ENCODE measurements at regions not wholly inside any gene's neighbourhood (a gene's known extent, or its start where the extent isn't known, plus 50 kb on each side); places are given as distances from the start of the nearest gene placed in this dataset.

DNA sequence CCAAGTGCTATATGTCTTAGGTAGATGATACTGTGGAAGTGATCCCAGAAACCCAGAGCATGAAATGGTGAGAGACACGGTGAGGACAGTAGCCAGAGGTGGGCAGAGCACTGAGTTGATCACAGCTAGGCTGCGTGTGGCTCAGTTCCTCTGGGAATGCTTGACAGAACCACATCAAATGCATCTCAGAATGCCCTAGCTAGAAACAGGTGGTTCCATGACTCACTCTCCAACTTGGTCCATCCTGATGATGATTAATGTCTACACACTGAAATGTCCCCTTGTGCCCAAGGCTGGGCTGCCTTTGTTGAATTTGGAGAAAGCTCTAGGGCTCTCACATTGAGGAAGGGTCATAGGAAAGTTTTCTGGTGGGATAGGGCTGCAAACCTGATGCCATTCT, 113.6 kb downstream of the ZNF518B start:
- no peaks in the 10 kb centered on the region for H3K9me2 ChIP-seq (replicated peaks; ENCODE audit: insufficient read depth, low read length)
- H3K27ac ChIP-seq (ENCODE audit: low read length): no peak overlapping the region
- no peaks in the 10 kb centered on the region for H3K4me1 ChIP-seq (ENCODE audit: low read length)
- H3K9ac ChIP-seq (ENCODE audit: low read length): no peak overlapping the region
- H3K79me2 ChIP-seq (ENCODE audit: low read length): no peaks in the 10 kb centered on the region
- no peak overlapping the region for H3K4me2 ChIP-seq (ENCODE audit: low read depth, low read length)
- DNase-seq: no peak
- H3K36me3 ChIP-seq (replicated peaks; ENCODE audit: insufficient read depth, low read length): no peaks in the 10 kb centered on the region
- H3K27me3 ChIP-seq (replicated peaks; ENCODE audit: insufficient read depth, low read length): no peaks in the 10 kb centered on the region
- no peaks in the 10 kb centered on the region for H4K20me1 ChIP-seq (ENCODE audit: insufficient read depth, low read length)
- H3K9me3 ChIP-seq (replicated peaks; ENCODE audit: insufficient read depth, low read length): no peaks in the 10 kb centered on the region
- TF ChIP-seq EZH2phosphoT487 (IDR thresholded peaks at IDR 0.05; ENCODE audit: low read length): no peak
- TF ChIP-seq, protein P1, sequence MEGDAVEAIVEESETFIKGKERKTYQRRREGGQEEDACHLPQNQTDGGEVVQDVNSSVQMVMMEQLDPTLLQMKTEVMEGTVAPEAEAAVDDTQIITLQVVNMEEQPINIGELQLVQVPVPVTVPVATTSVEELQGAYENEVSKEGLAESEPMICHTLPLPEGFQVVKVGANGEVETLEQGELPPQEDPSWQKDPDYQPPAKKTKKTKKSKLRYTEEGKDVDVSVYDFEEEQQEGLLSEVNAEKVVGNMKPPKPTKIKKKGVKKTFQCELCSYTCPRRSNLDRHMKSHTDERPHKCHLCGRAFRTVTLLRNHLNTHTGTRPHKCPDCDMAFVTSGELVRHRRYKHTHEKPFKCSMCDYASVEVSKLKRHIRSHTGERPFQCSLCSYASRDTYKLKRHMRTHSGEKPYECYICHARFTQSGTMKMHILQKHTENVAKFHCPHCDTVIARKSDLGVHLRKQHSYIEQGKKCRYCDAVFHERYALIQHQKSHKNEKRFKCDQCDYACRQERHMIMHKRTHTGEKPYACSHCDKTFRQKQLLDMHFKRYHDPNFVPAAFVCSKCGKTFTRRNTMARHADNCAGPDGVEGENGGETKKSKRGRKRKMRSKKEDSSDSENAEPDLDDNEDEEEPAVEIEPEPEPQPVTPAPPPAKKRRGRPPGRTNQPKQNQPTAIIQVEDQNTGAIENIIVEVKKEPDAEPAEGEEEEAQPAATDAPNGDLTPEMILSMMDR (IDR thresholded peaks at IDR 0.05; ENCODE audit: low read length): no peak
- TF ChIP-seq EZH2 (optimal IDR thresholded peaks at IDR 0.05; ENCODE audit: low read depth, low read length): no peak
- H3K4me3 ChIP-seq (ENCODE audit: low read length): no peak overlapping the region
- no peak overlapping the region for H2AFZ ChIP-seq (ENCODE audit: low read length)
- H3F3A ChIP-seq (ENCODE audit: insufficient read depth, low read length): no peaks in the 10 kb centered on the region

DNA sequence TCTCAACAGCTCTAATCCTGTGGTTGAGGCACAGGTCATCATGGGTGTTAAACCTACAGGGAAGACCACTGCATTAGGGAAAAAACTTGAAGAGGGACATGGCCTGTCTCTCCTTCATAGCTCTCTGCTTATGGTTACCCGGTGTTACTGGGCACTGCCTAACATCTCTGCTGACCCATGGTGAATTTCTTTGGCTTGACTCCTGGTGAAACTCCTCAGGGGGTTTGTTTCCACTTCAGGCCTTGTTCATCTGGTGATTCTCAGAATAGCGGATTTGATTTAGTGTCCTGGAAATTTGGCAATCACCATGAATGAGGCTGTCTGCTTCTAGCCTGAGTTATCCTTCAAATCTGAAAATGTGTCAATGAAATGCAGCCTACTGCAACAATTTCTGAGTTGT, 114.4 kb downstream of the ZNF518B start:
- no peaks in the 10 kb centered on the region for H3K36me3 ChIP-seq (replicated peaks; ENCODE audit: insufficient read depth, low read length)
- no peaks in the 10 kb centered on the region for H4K20me1 ChIP-seq (ENCODE audit: insufficient read depth, low read length)
- no peak for DNase-seq
- H3K9ac ChIP-seq (ENCODE audit: low read length): no peak overlapping the region
- no peaks in the 10 kb centered on the region for H3K9me3 ChIP-seq (replicated peaks; ENCODE audit: insufficient read depth, low read length)
- no peaks in the 10 kb centered on the region for H3F3A ChIP-seq (ENCODE audit: insufficient read depth, low read length)
- no peaks in the 10 kb centered on the region for H3K27me3 ChIP-seq (replicated peaks; ENCODE audit: insufficient read depth, low read length)
- H3K4me2 ChIP-seq (ENCODE audit: low read depth, low read length): no peak overlapping the region
- no peak overlapping the region for H3K4me3 ChIP-seq (ENCODE audit: low read length)
- H3K9me2 ChIP-seq (replicated peaks; ENCODE audit: insufficient read depth, low read length): no peaks in the 10 kb centered on the region
- no peak overlapping the region for H3K27ac ChIP-seq (ENCODE audit: low read length)
- TF ChIP-seq EZH2 (optimal IDR thresholded peaks at IDR 0.05; ENCODE audit: low read depth, low read length) (no peak), EZH2phosphoT487 (IDR thresholded peaks at IDR 0.05; ENCODE audit: low read length) (no peak)
- TF ChIP-seq, protein P1 (IDR thresholded peaks at IDR 0.05; ENCODE audit: low read length): no peak
- no peaks in the 10 kb centered on the region for H3K79me2 ChIP-seq (ENCODE audit: low read length)
- no peaks in the 10 kb centered on the region for H3K4me1 ChIP-seq (ENCODE audit: low read length)
- no peak overlapping the region for H2AFZ ChIP-seq (ENCODE audit: low read length)

DNA sequence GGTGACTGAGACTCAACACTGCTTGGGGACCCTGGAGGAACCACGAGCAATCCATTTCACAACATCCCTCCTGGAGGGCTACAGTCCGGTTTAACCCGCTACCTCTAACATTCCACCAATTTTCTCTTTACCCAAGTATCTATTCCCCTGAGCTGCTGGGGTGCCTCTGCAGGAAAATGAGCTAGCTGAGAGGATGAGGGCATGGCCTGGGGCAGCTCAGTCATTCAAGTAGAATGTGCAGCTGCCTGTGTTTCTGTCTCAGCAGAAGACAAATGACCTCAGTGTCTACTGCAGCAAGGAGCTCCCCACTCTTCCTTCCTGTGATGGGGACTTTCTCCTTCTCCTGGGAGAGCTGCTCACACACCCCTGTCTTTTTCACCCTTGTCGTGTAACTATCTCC, 120.8 kb downstream of the ZNF518B start:
- no peaks in the 10 kb centered on the region for H3K9me3 ChIP-seq (replicated peaks; ENCODE audit: insufficient read depth, low read length)
- H3K9ac ChIP-seq (ENCODE audit: low read length): no peak overlapping the region
- DNase-seq: no peak
- no peak overlapping the region for H2AFZ ChIP-seq (ENCODE audit: low read length)
- TF ChIP-seq, protein P1 (IDR thresholded peaks at IDR 0.05; ENCODE audit: low read length): no peak
- no peak overlapping the region for H3K27ac ChIP-seq (ENCODE audit: low read length)
- H3K27me3 ChIP-seq (replicated peaks; ENCODE audit: insufficient read depth, low read length): no peaks in the 10 kb centered on the region
- H3K36me3 ChIP-seq (replicated peaks; ENCODE audit: insufficient read depth, low read length): no peaks in the 10 kb centered on the region
- H3K4me1 ChIP-seq (ENCODE audit: low read length): no peaks in the 10 kb centered on the region
- no peaks in the 10 kb centered on the region for H3K79me2 ChIP-seq (ENCODE audit: low read length)
- H3K4me3 ChIP-seq (ENCODE audit: low read length): no peak overlapping the region
- no peak overlapping the region for H3K4me2 ChIP-seq (ENCODE audit: low read depth, low read length)
- no peaks in the 10 kb centered on the region for H4K20me1 ChIP-seq (ENCODE audit: insufficient read depth, low read length)
- no peaks in the 10 kb centered on the region for H3K9me2 ChIP-seq (replicated peaks; ENCODE audit: insufficient read depth, low read length)
- no peaks in the 10 kb centered on the region for H3F3A ChIP-seq (ENCODE audit: insufficient read depth, low read length)

DNA sequence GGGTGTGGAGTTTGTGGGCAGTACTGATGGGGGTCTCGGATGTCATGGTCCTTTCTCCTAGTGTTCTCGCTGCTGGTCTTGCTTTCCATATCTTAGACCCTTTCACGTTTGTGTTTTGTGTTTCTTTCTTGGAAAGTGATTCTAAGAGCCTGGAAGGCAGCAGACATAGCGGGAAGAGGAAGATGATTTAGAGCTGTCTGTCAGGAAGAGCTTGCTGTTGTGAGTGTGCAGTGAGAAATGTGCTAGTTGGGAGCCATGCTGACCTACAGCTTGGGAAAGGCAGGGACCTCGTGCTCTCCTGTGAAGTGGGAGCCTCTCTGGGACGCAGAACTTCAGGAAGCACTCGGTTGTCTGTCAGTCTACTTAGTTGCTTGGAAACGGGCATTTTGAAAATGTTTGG, 122.2 kb downstream of the ZNF518B start:
- no peaks in the 10 kb centered on the region for H3K4me1 ChIP-seq (ENCODE audit: low read length)
- no peak overlapping the region for H3K4me3 ChIP-seq (ENCODE audit: low read length)
- no peaks in the 10 kb centered on the region for H3K79me2 ChIP-seq (ENCODE audit: low read length)
- no peaks in the 10 kb centered on the region for H4K20me1 ChIP-seq (ENCODE audit: insufficient read depth, low read length)
- H3F3A ChIP-seq (ENCODE audit: insufficient read depth, low read length): no peaks in the 10 kb centered on the region
- H3K27me3 ChIP-seq (replicated peaks; ENCODE audit: insufficient read depth, low read length): no peaks in the 10 kb centered on the region
- H3K27ac ChIP-seq (ENCODE audit: low read length): no peak overlapping the region
- H3K36me3 ChIP-seq (replicated peaks; ENCODE audit: insufficient read depth, low read length): no peaks in the 10 kb centered on the region
- no peaks in the 10 kb centered on the region for H3K9me3 ChIP-seq (replicated peaks; ENCODE audit: insufficient read depth, low read length)
- H2AFZ ChIP-seq (ENCODE audit: low read length): no peak overlapping the region
- no peak overlapping the region for H3K4me2 ChIP-seq (ENCODE audit: low read depth, low read length)
- no peak overlapping the region for H3K9ac ChIP-seq (ENCODE audit: low read length)
- no peak for DNase-seq
- no peak for TF ChIP-seq EZH2phosphoT487 (IDR thresholded peaks at IDR 0.05; ENCODE audit: low read length)
- TF ChIP-seq, protein P1 (IDR thresholded peaks at IDR 0.05; ENCODE audit: low read length): no peak
- TF ChIP-seq EZH2 (optimal IDR thresholded peaks at IDR 0.05; ENCODE audit: low read depth, low read length): no peak
- H3K9me2 ChIP-seq (replicated peaks; ENCODE audit: insufficient read depth, low read length): no peaks in the 10 kb centered on the region
